Epithelial cell of esophagus (primary cell): ENCODE measurements at regions not wholly inside any gene's neighbourhood (a gene's known extent, or its start where the extent isn't known, plus 50 kb on each side); places are given as distances from the start of the nearest gene placed in this dataset.

Experiments used
- DNase-seq: peaks from one replicate; pipeline ENCODE4 v3.0.0; 2010; ENCODE audit warnings: low read depth
- H3K4me3 ChIP-seq: 2 replicates; pipeline ENCODE4 v1.5.1; 2011; ENCODE audit warnings: mild to moderate bottlenecking, low read length, control low read depth
- TF ChIP-seq, protein P1 (sequence below): IDR thresholded peaks from 2 replicates; pipeline ENCODE4 v1.5.1; 2011; ENCODE audit warnings: low read depth, mild to moderate bottlenecking, low read length, control low read depth, inconsistent platforms; ENCODE audit not compliant: insufficient read depth; ENCODE audit errors: missing control alignments

DNA sequence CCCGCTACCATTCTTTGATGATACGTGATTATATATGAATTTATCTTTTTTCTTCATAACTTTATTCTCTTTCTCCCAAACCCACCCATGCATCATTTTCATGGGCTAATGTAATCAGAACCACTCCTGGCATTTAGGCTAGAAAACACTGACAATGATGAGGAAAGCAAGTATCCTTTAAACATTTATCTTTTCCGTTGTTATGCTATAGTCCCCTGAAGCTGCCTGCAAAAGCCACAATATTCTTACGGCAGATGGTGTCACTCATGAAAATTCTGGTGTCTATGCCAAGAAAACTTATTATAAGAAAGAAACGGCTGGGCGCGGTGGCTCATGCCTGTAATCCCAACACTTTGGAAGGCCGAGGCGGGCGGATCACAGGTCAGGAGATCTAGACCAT lies 221.8 kb upstream of the CTAGE1 start:
- no peak for DNase-seq
- TF ChIP-seq, protein P1, sequence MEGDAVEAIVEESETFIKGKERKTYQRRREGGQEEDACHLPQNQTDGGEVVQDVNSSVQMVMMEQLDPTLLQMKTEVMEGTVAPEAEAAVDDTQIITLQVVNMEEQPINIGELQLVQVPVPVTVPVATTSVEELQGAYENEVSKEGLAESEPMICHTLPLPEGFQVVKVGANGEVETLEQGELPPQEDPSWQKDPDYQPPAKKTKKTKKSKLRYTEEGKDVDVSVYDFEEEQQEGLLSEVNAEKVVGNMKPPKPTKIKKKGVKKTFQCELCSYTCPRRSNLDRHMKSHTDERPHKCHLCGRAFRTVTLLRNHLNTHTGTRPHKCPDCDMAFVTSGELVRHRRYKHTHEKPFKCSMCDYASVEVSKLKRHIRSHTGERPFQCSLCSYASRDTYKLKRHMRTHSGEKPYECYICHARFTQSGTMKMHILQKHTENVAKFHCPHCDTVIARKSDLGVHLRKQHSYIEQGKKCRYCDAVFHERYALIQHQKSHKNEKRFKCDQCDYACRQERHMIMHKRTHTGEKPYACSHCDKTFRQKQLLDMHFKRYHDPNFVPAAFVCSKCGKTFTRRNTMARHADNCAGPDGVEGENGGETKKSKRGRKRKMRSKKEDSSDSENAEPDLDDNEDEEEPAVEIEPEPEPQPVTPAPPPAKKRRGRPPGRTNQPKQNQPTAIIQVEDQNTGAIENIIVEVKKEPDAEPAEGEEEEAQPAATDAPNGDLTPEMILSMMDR, result no peak

DNA sequence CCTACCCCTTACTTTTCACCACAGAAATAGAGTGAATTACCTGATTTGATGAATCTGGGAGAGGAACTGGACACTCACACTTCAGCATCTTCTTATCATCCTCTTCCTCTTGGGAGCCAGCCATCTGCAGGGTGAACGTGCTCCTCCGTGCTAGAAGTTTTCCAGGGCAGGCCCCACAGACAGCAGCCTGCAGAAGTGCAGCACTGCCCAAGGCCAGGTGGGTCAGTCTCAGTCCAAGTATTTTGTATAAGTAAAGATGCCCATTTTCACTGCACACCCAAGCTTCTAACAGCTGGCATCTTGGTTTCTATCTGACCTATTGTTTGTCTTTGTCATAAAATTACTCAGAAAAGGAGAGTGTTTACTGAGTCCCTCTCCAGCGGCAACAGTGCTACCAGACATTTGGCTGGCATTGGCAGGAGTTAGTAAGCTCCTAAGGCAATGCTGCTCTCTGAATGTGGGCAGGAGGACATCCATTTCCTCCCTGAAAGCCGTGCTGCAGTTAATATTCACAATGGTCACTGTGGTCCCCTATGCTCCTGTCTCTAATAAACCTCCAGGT lies 222.6 kb upstream of the CTAGE1 start:
- H3K4me3 ChIP-seq, result no peak overlapping the region
- no peak for DNase-seq
- TF ChIP-seq, protein P1, result no peak

More for the DNA sequence above, 221.8 kb upstream of the CTAGE1 start:
- no peak overlapping the region for H3K4me3 ChIP-seq

DNA sequence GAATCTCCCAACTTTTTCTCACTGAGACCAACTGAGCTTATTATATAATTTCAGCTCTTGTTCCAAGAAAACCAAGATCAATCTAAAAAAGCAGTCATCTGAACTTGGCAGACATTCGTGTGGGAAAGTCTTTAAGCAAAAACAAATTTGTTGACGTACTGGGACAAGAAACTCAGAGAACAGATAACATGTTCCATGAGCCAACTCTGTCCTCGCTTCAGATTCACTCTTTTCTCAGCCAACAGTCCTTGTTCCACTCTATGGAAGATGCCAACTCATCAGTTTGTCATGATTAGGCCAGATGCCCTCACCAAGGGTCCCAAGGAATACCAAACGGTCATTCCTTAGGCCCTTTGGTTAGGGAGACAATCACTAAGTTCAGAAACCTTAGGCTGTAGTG lies 224.2 kb upstream of the CTAGE1 start:
- H3K4me3 ChIP-seq, result no peak overlapping the region
- no peak for DNase-seq
- TF ChIP-seq, protein P1, result no peak

GRCh38 chr18:22643731-22644130 lies 226.0 kb upstream of the CTAGE1 start:
- H3K4me3 ChIP-seq, result no peak overlapping the region
- TF ChIP-seq, protein P1, result no peak
- no peak for DNase-seq

- TF ChIP-seq, protein P1, result no peak
- no peak for DNase-seq
- H3K4me3 ChIP-seq, result no peak overlapping the region
Observed at GRCh38 chr18:22650247-22650646, 232.5 kb upstream of the CTAGE1 start.

- no peak overlapping the region for H3K4me3 ChIP-seq
- no peak for DNase-seq
- TF ChIP-seq, protein P1, result no peak
Observed at GRCh38 chr18:22657619-22658018, 239.9 kb upstream of the CTAGE1 start.

- TF ChIP-seq, protein P1, result no peak
- H3K4me3 ChIP-seq, result no peak overlapping the region
- DNase-seq, result no peak
Observed at GRCh38 chr18:22658318-22658717, 240.6 kb upstream of the CTAGE1 start.
